Osteocyte (in vitro differentiated cells): ENCODE measurements at regions not wholly inside any gene's neighbourhood (a gene's known extent, or its start where the extent isn't known, plus 50 kb on each side); places are given as distances from the start of the nearest gene placed in this dataset.
A peak's percentile ranks its signal among the peaks of the same experiment; 100 is the strongest.

ENCODE experiments used
- DNase-seq: peaks from one replicate; pipeline ENCODE4 v3.0.0; 2021; ENCODE audit warnings: mixed read lengths; ENCODE audit not compliant: unreplicated experiment; ENCODE audit errors: extremely low spot score
- H3K27ac Mint-ChIP-seq: one replicate; pipeline ENCODE4 v1.8.0; 2021; ENCODE audit warnings: mild to moderate bottlenecking, mixed read lengths; ENCODE audit not compliant: unreplicated experiment
- H3K27me3 Mint-ChIP-seq: one replicate; pipeline ENCODE4 v1.8.0; 2021; ENCODE audit warnings: mixed read lengths; ENCODE audit not compliant: unreplicated experiment
- H3K36me3 Mint-ChIP-seq: one replicate; pipeline ENCODE4 v1.8.0; 2021; ENCODE audit warnings: mixed read lengths; ENCODE audit not compliant: unreplicated experiment
- H3K4me1 Mint-ChIP-seq: one replicate; pipeline ENCODE4 v1.8.0; 2021; ENCODE audit warnings: mixed read lengths; ENCODE audit not compliant: unreplicated experiment
- H3K4me3 Mint-ChIP-seq: one replicate; pipeline ENCODE4 v1.8.0; 2021; ENCODE audit warnings: mild to moderate bottlenecking, moderate library complexity, mixed read lengths; ENCODE audit not compliant: unreplicated experiment
- H3K9me3 Mint-ChIP-seq: one replicate; pipeline ENCODE4 v1.8.0; 2021; ENCODE audit warnings: mixed read lengths; ENCODE audit not compliant: unreplicated experiment
- TF ChIP-seq, protein P1 (sequence below): fragments of 200-600 bp; sonication (generic); IDR thresholded peaks from 2 replicates; pipeline ENCODE4 v1.5.0; 2021; ENCODE audit warnings: antibody characterized with exemption, mild to moderate bottlenecking, moderate library complexity

DNA sequence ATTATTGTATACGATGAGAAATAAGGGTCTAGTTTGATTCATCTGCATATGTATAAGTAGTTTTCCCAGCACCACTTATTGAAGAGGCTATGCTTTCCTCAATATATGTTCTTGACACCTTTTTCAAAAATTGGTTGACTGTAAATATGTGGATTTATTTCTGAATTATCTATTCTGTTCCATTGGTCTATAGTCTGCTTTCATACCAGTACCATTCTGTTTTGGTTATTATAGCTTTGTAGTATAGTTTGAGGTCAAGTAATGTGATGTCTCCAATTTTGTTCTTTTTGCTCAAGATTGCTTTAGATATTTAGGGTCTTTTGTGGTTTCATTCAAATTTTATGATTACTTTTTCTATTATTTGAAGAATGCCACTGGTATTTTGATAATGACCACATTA lies 103.8 kb upstream of the LIPC start:
- TF ChIP-seq, protein P1, sequence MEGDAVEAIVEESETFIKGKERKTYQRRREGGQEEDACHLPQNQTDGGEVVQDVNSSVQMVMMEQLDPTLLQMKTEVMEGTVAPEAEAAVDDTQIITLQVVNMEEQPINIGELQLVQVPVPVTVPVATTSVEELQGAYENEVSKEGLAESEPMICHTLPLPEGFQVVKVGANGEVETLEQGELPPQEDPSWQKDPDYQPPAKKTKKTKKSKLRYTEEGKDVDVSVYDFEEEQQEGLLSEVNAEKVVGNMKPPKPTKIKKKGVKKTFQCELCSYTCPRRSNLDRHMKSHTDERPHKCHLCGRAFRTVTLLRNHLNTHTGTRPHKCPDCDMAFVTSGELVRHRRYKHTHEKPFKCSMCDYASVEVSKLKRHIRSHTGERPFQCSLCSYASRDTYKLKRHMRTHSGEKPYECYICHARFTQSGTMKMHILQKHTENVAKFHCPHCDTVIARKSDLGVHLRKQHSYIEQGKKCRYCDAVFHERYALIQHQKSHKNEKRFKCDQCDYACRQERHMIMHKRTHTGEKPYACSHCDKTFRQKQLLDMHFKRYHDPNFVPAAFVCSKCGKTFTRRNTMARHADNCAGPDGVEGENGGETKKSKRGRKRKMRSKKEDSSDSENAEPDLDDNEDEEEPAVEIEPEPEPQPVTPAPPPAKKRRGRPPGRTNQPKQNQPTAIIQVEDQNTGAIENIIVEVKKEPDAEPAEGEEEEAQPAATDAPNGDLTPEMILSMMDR: no peak
- no peak overlapping the region for H3K4me3 Mint-ChIP-seq
- H3K36me3 Mint-ChIP-seq: no peaks in the 10 kb centered on the region
- peaks cover 3% of the 10 kb centered on the region for H3K9me3 Mint-ChIP-seq
- DNase-seq: no peak
- H3K27me3 Mint-ChIP-seq: peaks cover 18% of the 10 kb centered on the region
- peaks cover 35% of the 10 kb centered on the region for H3K4me1 Mint-ChIP-seq
- no peak overlapping the region for H3K27ac Mint-ChIP-seq

DNA sequence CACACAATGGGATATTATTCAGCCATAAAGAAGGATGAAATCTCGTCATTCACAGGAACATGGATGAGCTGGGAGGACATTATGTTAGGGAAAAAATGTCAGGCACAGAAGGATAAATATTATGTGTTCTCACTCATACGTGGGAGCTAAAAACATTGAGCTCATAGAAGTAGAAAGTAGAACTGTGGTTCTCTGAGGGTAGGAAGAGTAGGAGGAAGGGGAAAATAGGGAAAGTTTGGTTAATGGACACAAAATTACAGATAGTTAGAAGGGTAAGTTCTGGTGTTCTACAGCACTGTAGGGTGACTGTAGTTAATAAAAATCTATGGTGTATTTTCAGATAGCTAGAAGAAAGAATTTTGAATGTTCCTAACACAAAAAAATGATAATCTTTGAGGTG lies 102.6 kb upstream of the LIPC start:
- Mint-ChIP-seq H3K9me3 (peaks cover 3% of the 10 kb centered on the region), H3K27me3 (peaks cover 15% of the 10 kb centered on the region), H3K36me3 (no peaks in the 10 kb centered on the region), H3K4me1 (peaks cover 40% of the 10 kb centered on the region), H3K4me3 (no peak overlapping the region), H3K27ac (no peak overlapping the region)
- TF ChIP-seq, protein P1: no peak
- no peak for DNase-seq

GRCh38 chr15:58329781-58330671 lies 101.8 kb upstream of the LIPC start:
- TF ChIP-seq, protein P1: no peak
- Mint-ChIP-seq H3K27ac (peak overlapping the region; percentile 98), H3K4me1 (peaks cover 40% of the 10 kb centered on the region), H3K36me3 (no peaks in the 10 kb centered on the region), H3K27me3 (peaks cover 9% of the 10 kb centered on the region), H3K9me3 (peaks cover 3% of the 10 kb centered on the region), H3K4me3 (peak overlapping the region; percentile 4)
- DNase-seq: no peak

DNA sequence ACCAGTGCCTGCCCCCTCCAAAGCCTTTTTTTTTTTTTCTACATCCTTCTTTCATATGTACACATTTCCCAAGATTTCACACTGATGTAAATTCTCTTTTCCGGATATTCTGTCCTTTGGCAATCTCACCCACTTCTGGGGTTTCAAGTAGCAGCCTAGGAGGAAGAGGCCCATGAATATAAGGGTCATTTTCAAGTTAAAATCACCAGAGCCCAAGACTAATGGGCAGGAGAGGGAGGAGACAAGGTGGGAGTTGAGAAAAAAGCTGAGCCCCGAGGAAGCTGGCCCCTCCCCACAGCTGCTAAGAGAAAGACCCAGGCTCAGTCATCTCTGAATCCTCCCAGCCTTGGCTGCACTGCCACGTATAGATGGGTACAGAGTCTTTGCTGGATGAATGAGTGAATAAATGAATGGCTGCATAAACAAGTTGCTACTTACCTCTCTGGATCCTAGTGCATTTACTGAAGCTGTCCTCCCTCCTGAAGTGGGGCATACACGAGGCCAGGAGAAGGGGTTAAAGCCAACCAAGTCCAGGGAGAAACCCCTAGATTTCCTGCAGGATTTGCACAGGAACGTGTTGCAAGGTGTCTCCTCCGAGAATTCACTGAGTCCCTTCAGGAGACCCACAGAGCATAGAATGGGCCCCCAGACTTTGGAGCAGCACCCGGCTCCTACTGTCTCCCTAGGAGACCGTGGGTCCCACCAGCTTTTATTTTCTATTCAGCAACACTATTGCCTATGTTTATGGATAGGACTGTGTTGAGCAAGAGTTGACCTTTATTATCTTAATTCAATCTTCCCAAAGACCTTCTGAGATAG lies 100.8 kb upstream of the LIPC start:
- Mint-ChIP-seq H3K4me3 (peak overlapping the region; percentile 46), H3K9me3 (peaks cover 3% of the 10 kb centered on the region), H3K27me3 (peaks cover 1% of the 10 kb centered on the region), H3K4me1 (peaks cover 40% of the 10 kb centered on the region), H3K36me3 (no peaks in the 10 kb centered on the region), H3K27ac (peak overlapping the region; percentile 98)
- TF ChIP-seq, protein P1: no peak
- no peak for DNase-seq

DNA sequence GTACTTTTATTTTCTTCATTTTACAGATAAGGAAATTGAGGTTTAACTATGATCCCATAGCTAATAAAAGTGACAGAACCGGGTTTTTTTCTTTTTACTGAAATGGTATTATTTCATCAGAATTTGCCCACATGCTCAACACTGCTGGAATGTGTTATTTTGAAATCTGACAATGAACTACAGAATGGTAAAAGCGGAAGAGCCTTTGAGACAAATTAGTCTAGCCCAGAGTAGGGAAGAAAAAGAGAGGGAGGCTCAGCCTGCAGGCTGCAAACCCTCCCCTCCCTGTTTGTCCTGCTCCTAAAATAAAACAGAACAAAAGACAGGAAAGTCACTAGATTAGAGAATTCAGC lies 100.3 kb upstream of the LIPC start:
- no peaks in the 10 kb centered on the region for H3K36me3 Mint-ChIP-seq

More for the DNA sequence above, 100.3 kb upstream of the LIPC start:
- Mint-ChIP-seq H3K4me1 (peaks cover 40% of the 10 kb centered on the region), H3K27me3 (no peaks in the 10 kb centered on the region), H3K4me3 (peak overlapping the region; percentile 46), H3K27ac (peak overlapping the region; percentile 98), H3K9me3 (peaks cover 3% of the 10 kb centered on the region)
- TF ChIP-seq, protein P1: no peak
- DNase-seq: no peak
